OCI-LY7 (cell line): ENCODE measurements at regions not wholly inside any gene's neighbourhood (a gene's known extent, or its start where the extent isn't known, plus 50 kb on each side); places are given as distances from the start of the nearest gene placed in this dataset.

Experiments used
- BruUV-seq: library from RNA; stranded (reverse); fragments of 400-500 nt; replicated peaks from 2 replicates; lab custom pipeline; 2021; lab: Mats Ljungman, UMichigan
- CTCF ChIA-PET: fragments of 300-600 bp; sonication (Branson Sonifier 250); formaldehyde crosslinking; loops from one replicate; lab custom pipeline; 2022; ENCODE audit warnings: antibody characterized with exemption; ENCODE audit not compliant: unreplicated experiment; lab: Charles Lee
- POLR2A ChIA-PET: fragments of 300-600 bp; sonication (Branson Sonifier 250); formaldehyde crosslinking; loops from one replicate; lab custom pipeline; 2022; ENCODE audit warnings: antibody characterized with exemption; lab: Charles Lee
- DNase-seq: peaks from one replicate; pipeline ENCODE4 v3.0.0-alpha.2; 2015; ENCODE audit warnings: low spot score
- H2AFZ ChIP-seq: fragments of 200-600 bp; sonication (generic), shearing (Covaris generic); 2 replicates; pipeline ENCODE4 v1.6.1; 2014; ENCODE audit warnings: mild to moderate bottlenecking, antibody characterized with exemption, low read length, moderate library complexity
- H3K27ac ChIP-seq: fragments of 200-600 bp; sonication (generic); 2 replicates; pipeline ENCODE4 v1.5.1; 2014; ENCODE audit warnings: mixed run types, low read depth, mild to moderate bottlenecking, moderate library complexity, low read length, inconsistent platforms; ENCODE audit not compliant: poor library complexity, severe bottlenecking
- H3K36me3 ChIP-seq: fragments of 200-600 bp; sonication (generic); 2 replicates; pipeline ENCODE4 v1.6.1; 2014; ENCODE audit warnings: mild to moderate bottlenecking, antibody characterized with exemption, low read length, moderate library complexity, mixed read lengths; ENCODE audit not compliant: insufficient read depth
- H3K4me1 ChIP-seq: fragments of 200-600 bp; sonication (generic); 2 replicates; pipeline ENCODE4 v1.5.1; 2014; ENCODE audit warnings: mild to moderate bottlenecking, low read length; ENCODE audit not compliant: insufficient read depth, poor library complexity, severe bottlenecking
- H3K4me2 ChIP-seq: fragments of 200-600 bp; sonication (generic); 2 replicates; pipeline ENCODE4 v1.6.1; 2014; ENCODE audit warnings: mild to moderate bottlenecking, low read length
- H3K4me3 ChIP-seq: fragments of 200-600 bp; sonication (generic); 2 replicates; pipeline ENCODE4 v1.5.1; 2014; ENCODE audit warnings: mild to moderate bottlenecking, low read depth, low read length; ENCODE audit not compliant: poor library complexity, severe bottlenecking
- H3K79me2 ChIP-seq: fragments of 200-600 bp; sonication (generic); 2 replicates; pipeline ENCODE4 v1.6.1; 2016; ENCODE audit warnings: low read depth, mild to moderate bottlenecking, low read length, moderate library complexity, mixed read lengths; ENCODE audit not compliant: insufficient read depth
- H3K9me2 ChIP-seq: fragments of 200-600 bp; sonication (generic); 2 replicates; pipeline ENCODE4 v1.6.1; 2016; ENCODE audit warnings: mild to moderate bottlenecking, low read length, mixed read lengths; ENCODE audit not compliant: insufficient read depth
- H3K9me3 ChIP-seq: fragments of 200-600 bp; sonication (generic); 2 replicates; pipeline ENCODE4 v1.6.1; 2014; ENCODE audit warnings: mild to moderate bottlenecking, mixed run types, low read length, mixed read lengths
- H4K20me1 ChIP-seq: fragments of 200-600 bp; sonication (generic); 2 replicates; pipeline ENCODE4 v1.6.1; 2014; ENCODE audit warnings: mild to moderate bottlenecking, antibody characterized with exemption, low read length, moderate library complexity, mixed read lengths; ENCODE audit not compliant: insufficient read depth
- EZH2phosphoT487 ChIP-seq: fragments of 200-600 bp; sonication (generic); IDR thresholded peaks from 2 replicates; pipeline ENCODE4 v1.6.1; 2018; ENCODE audit warnings: low read depth, borderline replicate concordance, mild to moderate bottlenecking, mixed run types, antibody characterized with exemption, low read length, moderate library complexity, mixed read lengths
- intact Hi-C: fragments of 100-400 bp; cut with micrococcal nuclease; formaldehyde crosslinking; loops from one replicate; pipeline ENCODE4 v1.10.0; 2022; ENCODE audit not compliant: unreplicated experiment
- TF ChIP-seq, protein P1 (sequence below): fragments of 200-600 bp; sonication (generic); conservative IDR thresholded peaks from 2 replicates; pipeline ENCODE4 v1.5.1; 2014; ENCODE audit warnings: mild to moderate bottlenecking, antibody characterized with exemption, low read length, moderate library complexity, mixed read lengths

DNA sequence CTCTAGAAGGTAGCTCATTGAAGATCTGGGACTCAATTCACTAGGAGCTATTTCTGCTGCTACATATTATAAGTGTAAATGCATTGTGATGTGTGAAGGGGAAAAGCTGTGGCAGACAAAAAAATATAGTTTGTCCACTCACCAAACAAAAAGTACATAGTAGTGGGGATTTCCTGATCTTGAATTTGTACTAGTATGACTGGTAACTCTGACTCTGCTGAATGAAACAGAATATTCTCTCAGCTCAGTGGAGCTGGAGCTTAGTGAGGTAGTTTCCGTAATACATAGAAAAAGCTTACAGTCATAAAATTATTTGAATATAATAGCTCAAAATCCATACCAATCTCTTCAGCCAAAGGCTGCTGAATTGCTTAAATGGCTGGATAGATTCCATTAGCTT is 455.6 kb upstream of the CD180 start:
- TF ChIP-seq, protein P1, sequence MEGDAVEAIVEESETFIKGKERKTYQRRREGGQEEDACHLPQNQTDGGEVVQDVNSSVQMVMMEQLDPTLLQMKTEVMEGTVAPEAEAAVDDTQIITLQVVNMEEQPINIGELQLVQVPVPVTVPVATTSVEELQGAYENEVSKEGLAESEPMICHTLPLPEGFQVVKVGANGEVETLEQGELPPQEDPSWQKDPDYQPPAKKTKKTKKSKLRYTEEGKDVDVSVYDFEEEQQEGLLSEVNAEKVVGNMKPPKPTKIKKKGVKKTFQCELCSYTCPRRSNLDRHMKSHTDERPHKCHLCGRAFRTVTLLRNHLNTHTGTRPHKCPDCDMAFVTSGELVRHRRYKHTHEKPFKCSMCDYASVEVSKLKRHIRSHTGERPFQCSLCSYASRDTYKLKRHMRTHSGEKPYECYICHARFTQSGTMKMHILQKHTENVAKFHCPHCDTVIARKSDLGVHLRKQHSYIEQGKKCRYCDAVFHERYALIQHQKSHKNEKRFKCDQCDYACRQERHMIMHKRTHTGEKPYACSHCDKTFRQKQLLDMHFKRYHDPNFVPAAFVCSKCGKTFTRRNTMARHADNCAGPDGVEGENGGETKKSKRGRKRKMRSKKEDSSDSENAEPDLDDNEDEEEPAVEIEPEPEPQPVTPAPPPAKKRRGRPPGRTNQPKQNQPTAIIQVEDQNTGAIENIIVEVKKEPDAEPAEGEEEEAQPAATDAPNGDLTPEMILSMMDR: no peak
- no peak for TF ChIP-seq EZH2phosphoT487
- H3K79me2 ChIP-seq: no peaks in the 10 kb centered on the region
- DNase-seq: no peak
- H2AFZ ChIP-seq: no peak overlapping the region
- ChIA-PET POLR2A (no interaction called here), CTCF (no interaction called here)
- intact Hi-C loops: no loop called here
- H3K36me3 ChIP-seq: no peaks in the 10 kb centered on the region
- no TSS peak for BruUV-seq
- no peak overlapping the region for H3K4me2 ChIP-seq
- no peaks in the 10 kb centered on the region for H3K9me2 ChIP-seq
- H3K27ac ChIP-seq: no peak overlapping the region
- no peak overlapping the region for H3K4me3 ChIP-seq
- no peaks in the 10 kb centered on the region for H4K20me1 ChIP-seq
- no peaks in the 10 kb centered on the region for H3K9me3 ChIP-seq
- H3K4me1 ChIP-seq: no peaks in the 10 kb centered on the region

DNA sequence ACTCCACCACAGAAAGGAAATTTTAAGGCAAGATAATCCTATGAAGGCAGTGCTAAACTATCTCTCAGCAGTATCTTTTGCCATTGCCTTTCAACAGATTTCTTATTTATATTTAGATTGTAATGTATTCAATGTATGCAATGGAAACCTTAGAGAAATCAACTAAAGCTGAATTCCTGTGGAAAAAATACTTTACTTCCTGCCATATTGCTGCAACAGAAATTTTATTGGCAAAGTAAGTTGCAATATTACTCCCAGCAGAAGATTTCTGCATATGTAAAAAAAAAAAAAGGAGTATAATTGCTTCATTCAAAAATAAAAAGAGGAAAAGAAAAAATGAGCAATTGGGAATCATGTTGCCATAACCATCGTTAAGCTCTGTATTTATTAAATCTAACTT is 454.6 kb upstream of the CD180 start:
- ChIA-PET POLR2A (no interaction called here), CTCF (no interaction called here)
- no TSS peak for BruUV-seq

DNA sequence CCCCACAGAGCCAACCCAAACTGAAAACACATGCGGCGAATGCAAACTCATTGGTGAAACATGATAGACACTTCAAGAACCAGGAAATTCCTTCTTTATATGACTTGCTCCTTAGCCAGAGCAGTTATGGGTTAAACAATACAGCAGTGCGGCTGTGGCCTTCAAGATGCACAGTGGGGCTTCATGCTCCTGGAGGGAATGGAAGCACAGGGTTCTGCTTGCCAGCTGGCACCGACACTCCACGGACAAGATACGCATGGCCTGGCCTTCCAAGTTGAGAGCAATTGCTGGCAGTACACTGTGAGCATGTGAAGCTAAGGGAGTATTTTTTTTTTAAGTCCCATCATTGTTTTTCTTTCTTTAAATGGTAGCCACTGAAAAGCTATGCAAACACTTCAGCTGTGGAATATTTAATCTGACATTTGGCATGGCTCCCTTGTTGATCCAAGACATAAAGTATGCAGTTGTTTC is 451.6 kb upstream of the CD180 start:
- Histone ChIP-seq H3K79me2 (no peaks in the 10 kb centered on the region), H3K4me3 (no peak overlapping the region), H3K9me3 (no peaks in the 10 kb centered on the region), H3K36me3 (no peaks in the 10 kb centered on the region), H3K9me2 (no peaks in the 10 kb centered on the region), H3K4me2 (no peak overlapping the region), H3K4me1 (no peaks in the 10 kb centered on the region), H2AFZ (no peak overlapping the region), H3K27ac (no peak overlapping the region), H4K20me1 (no peaks in the 10 kb centered on the region)
- ChIA-PET CTCF (no interaction called here), POLR2A (interaction anchor here (0.6 to 0.9 kb wide), 3 partner anchors 11 to 78 kb away, joined by 3 to 5 read pairs (median 3); no protein-coding TSS in a partner anchor)
- intact Hi-C loops: no loop called here
- no peak for TF ChIP-seq EZH2phosphoT487
- TF ChIP-seq, protein P1: no peak
- BruUV-seq: no TSS peak
- no peak for DNase-seq

More for the DNA sequence above, 454.6 kb upstream of the CD180 start:
- no peaks in the 10 kb centered on the region for H4K20me1 ChIP-seq
- no peak overlapping the region for H3K27ac ChIP-seq
- H3K79me2 ChIP-seq: no peaks in the 10 kb centered on the region
- no peaks in the 10 kb centered on the region for H3K4me1 ChIP-seq
- intact Hi-C loops: no loop called here
- no peak overlapping the region for H2AFZ ChIP-seq
- H3K4me3 ChIP-seq: no peak overlapping the region
- H3K36me3 ChIP-seq: no peaks in the 10 kb centered on the region
- H3K9me2 ChIP-seq: no peaks in the 10 kb centered on the region
- no peaks in the 10 kb centered on the region for H3K9me3 ChIP-seq
- no peak for DNase-seq
- no peak overlapping the region for H3K4me2 ChIP-seq
- TF ChIP-seq EZH2phosphoT487: no peak
- TF ChIP-seq, protein P1: no peak
